HG03135 (cell line): ENCODE measurements at regions not wholly inside any gene's neighbourhood (a gene's known extent, or its start where the extent isn't known, plus 50 kb on each side); places are given as distances from the start of the nearest gene placed in this dataset.

Experiments used
- ATAC-seq: cut with Tn5 transposase; IDR thresholded peaks from one replicate; pipeline ENCODE4 v1.9.1; 2021; ENCODE audit warnings: mild to moderate bottlenecking, moderate library complexity; ENCODE audit not compliant: unreplicated experiment

DNA sequence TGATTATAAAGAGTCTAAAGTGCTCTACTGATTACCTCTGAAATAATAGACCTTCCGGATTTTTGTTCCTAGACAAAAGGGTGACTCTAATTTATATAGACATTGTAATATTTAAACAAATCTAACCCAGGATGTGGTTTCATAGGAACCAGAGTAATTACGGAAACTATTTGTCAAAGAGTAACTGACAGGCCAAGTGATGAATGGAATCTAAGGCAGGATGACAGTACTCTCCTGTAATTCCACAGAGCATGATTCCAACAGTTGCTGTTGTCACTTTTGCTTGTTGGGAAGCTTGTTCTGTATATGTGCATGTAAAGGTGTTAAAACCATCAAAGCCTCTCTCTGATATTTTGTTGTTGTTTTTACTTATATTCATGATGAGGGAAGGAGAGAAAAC, 1141.0 kb downstream of the IGSF11 start:
- ATAC-seq = no peak

DNA sequence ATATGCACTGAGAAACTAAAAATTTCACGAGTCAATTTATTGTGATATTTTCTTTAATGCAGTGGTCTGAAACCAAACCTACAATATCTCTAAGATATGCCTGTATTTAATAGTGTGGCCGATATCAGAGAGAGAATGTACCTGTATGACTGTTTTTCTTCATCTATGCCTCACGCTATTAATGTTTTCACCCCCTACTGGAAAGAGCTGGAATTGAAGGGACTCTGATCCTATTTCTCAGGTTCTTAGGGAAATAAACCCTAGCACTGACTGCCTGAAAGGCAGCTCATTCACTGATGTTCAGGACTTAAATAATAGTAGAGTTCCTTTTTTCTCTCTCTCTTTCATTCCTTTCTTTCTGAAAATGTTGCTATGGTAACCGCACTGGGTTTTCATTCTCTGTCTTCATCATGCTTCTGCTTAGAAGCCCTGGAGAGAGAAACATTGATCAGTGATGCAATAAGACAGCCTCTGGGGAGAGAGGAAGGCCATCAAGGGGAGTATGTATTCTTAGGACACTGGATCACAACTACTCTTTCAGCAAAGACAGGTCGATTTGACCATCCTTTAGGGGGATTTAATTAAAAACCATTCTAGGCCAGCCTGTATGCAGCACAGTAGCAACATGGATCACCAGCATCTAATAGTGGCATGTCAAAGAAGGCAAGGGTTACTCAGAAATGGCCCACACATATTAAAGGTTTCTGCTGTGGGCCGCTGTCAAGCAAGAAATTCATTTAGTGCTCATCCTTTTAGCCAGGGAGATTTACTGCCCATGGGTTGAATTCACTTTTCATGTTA, 1135.7 kb downstream of the IGSF11 start:
- no peak for ATAC-seq

DNA sequence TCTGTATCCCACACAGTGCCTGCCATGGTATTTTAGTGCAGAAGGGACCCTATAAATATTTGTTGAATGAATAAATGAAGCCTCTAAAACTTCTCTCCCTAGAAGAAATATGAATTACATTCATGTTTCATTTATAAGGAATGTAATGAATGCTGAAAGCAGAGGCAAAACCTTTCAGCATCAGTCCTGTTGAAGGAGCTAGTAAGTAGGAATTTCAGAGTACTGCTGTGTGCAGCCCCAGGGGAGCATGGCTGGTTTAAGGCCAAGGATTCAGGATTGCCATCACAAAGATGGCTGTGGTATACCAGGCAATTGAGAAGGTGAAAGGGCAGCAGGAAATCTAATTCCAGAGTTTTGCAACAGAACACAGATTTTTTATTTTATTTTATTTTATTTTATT, 1131.4 kb downstream of the IGSF11 start:
- no peak for ATAC-seq

DNA sequence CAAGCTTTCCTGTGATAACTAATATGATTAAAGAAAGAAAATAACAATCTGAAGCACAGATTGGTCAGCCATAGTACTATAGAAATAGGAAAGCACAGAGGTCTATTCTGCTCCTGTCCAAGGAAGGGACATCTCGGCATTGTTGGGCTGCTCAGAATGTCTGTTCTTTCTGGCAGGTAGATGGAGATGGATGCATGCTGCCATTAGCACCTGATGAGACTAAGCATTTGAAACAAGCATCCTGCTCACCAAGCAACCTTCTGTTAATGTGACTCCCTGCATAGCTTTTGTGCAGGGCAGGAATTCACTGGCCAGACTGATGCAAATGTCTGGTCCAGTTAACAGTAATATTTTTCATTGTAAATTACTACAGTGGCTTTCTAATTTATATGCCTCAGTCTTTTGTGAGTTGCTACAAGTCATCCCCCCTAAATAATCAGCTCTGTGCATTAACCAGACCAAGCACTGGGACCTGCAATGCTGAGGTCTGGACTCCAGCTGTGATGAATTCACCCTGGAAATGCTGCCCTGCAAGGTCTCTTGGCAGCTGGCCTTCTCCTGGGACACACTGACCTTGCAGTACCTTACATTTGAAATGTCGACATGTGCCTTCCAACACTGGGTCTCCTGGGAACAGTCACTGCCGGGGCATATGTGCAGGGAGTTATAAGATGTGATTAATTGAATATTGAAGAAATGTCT, 1123.7 kb downstream of the IGSF11 start:
- ATAC-seq = no peak

DNA sequence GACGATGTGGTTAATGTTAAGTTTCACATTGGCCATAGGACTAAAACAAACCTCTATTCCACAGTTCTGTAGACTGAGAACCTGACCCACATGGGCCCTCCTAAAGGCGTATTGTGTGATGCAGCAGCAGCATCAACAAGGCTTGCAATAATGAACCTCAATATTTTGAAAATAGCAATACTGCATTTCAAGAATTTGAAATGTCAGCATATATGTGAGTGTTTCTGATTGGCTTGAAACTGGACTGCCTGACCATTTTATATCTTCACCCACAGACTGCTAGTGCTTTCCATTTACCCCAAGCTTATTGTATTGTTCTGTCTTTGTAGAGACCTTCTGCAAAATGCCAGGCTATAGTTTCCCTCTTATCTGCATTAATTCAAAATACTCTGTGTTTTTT, 1122.3 kb downstream of the IGSF11 start:
- no peak for ATAC-seq

DNA sequence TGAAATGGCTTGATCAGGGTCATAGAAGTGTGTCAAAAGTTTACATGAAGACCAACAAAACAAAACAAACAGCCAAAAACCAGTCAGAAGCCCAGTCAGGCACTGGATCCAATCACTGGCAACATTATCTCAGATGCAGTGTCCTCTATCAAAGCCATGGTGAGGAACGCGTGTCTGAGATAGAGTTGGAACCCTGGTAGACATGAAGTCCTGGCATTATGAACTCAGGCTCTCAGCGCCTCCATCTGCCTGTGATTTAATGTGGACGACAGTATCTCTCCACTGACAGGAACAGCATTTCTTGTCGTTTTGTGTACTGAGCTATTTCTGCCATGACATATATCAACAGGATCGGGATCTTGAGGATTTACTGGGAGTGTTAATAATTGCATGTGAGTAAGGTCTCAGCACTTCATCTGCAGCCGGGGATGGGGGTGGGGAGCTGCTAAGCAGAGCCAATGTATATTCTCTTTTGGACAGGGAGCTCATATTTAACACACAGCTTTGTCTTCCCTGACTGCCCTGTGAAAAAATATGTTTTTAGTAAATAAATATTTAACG, 1120.0 kb downstream of the IGSF11 start:
- ATAC-seq = no peak

DNA sequence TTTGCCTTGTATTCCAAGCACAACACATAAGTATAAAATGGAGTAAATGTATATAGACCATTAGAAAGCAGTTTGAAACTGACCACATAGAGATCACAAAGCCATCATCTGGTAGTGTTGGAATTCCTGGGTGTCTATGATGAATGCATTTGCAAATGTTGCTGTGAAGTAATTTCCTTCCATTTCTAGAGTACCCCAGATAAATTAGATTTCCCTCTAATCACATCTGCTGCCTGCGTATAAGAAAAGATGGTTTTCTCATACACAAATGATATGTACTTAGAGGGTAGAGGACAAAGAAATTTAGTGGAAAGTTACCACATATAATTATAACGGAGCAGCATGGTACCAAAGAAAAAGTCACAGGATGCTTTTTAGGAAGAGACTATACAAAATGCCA, 1117.8 kb downstream of the IGSF11 start:
- no peak for ATAC-seq

DNA sequence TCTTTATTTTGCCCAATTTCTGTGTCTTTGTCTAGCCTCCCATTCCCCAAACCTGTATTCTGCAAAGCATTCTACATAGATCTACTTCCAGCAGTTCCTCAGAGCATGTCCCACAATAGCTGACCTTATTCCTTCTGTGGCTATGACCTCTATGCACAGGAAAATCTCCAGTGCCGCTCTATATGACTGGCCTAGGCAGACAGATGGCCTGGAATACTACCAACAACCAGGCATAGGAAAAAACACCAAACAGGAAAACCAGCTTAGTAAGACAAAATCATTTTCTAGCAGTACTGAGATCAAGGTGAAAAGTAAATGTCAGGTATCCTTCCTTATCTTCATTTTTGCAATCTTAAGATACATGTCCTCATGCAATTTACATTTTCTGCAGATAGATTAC, 1115.0 kb downstream of the IGSF11 start:
- ATAC-seq = no peak

DNA sequence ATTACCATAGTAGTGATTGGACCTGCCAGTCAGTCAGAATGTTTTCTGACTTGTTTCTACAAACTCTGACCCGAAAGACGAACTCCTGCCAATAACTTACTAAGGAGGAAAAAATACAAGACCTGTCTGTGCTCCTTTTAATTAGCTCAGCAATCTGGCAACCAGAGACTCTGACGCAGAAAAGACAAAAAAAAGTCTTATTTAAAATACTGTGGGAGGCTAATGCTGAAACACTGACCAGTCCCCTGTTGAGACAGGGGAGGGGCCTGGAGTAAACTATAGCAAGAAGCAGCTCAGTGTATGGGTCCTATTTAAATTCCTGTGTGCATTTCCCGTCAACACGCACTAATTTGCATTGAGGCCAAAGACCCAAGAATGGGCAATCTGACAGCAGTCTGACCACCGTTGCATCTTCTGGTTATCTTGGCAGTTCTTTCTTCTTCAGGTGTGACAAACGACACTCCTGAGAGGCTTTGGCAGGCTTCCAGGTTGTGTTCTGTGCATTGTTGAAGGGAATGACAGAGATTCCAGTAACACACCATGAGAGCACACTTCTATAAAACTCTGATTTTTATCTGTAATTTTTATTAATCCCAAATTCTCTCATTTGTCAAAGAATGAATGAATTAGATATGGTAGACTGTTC, 1114.3 kb downstream of the IGSF11 start:
- no peak for ATAC-seq

DNA sequence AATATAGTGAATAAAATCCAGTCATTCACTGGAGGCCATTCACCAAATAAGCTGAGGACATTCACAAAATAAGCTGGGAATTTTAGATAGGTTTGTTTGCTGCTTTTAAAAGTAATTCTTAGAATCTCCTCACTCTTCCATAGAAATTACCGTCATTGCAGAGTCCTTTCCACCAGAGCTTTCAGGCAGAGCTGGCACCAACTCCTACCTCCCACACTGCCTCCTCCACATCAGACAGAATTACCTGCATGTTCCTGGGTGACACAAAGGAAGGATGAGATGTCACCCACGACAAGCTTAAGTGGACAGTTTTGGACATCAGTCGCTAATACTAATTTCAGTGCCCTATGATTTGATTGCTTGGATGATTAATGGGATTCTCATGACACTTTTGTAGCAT, 1113.2 kb downstream of the IGSF11 start:
- no peak for ATAC-seq

DNA sequence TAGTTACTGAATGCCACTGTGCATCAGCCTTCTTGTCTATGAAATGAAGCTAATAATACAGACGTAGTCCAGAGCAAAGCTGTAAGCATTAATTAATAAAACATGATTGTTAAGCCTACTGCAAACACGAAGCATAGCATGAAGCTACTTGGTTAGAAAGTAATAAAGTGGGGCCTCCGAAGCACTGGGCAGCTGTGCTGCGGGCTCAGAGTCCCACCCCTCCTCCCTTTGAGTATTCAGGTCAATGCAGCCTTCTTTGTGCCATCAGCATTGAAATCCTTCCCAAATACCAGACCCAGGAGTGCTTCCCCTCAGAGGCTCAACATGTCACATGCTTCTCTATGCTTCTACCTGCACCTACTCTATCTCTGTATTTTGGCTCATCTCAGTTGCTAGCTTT, 1112.6 kb downstream of the IGSF11 start:
- no peak for ATAC-seq

DNA sequence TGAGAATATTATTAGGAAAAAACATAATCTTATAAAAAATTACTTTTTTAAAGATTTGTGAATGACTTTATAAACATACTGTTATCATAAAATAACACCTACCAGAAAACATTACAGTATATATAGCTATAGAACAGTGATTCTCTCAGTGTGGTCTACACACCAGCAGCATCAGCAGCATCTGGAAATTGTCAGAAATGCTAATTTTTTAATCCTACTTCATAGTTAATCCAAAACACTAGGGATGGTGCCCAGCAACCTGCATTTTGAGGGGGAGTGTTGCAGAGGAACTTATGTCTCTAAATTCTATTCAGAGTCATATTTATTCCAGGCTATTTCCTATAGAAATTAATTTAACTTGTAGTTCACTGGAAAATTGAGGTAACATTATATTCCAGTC, 1107.8 kb downstream of the IGSF11 start:
- no peak for ATAC-seq

DNA sequence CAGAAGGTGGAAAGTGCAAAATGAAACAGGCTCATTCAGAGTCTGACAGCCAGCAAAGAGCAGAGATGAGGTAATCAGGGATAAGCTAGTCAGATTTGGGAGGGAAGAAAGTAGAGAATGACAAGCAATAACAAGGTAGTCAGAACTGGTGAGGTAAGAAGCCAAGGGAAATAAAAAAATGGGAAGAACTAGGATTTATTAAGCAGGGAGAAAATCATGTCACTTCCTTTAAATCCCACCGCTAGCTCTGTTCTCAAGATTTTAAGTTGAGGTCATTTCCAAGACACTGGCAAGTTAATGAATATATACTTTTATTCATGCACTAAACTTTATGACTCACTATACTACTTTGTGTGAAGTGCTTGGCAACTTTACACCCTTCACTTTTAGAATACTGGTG, 1106.8 kb downstream of the IGSF11 start:
- ATAC-seq = no peak

DNA sequence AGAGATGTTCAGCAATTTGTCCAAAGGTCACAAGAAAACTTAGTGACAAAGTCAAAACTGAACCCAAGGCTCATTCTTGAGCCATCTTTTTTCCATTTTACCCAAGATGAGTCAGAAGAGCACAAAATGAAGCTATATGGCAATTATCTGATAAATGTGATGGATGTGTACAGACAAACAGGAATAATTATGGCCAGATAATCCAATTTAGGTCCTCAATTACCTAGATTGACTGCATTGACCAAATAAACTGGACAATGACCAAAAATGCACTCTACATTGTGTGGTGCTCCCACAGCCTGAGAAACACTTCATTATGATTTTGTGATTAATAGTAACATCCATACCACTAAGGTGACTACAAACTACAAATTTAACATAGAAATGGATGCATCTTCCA, 1105.8 kb downstream of the IGSF11 start:
- ATAC-seq = no peak

DNA sequence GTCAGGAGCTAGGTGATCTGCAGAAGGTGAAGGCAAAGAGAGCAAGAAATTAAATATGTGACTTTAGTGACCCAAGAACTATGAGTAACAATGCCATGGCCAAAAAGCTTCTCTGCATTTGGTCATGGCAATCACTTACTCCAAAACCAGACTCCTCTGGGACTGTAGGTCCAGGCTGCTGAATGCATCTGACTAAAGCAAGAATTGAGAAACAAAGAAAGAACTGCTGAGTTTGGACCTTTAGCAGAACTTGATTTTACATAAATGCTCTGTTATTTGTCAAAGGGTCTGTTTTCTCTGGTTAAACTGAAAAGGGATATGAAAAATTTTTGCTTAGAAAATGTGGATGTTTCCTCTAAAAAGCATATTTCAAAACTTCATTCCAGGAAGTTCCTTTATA, 1102.2 kb downstream of the IGSF11 start:
- ATAC-seq = no peak

DNA sequence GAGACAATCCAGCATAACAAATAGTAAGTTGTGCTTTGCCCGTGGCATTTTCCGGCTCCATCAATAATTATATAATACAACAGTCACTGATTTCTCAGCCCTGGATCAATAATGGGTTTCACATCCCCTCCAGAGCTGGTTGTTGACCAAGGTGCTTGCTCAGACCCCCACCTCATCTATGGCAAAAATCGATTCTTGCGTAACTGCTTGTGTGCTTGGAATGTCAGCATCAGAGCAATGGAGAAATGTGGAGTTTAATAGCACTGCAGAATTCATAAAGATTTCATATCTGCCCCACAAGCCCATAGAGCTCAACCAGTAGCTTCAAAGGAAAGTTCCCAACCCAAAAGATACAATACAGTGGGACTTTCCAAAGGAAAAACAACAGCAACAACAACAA, 1098.5 kb downstream of the IGSF11 start:
- no peak for ATAC-seq

DNA sequence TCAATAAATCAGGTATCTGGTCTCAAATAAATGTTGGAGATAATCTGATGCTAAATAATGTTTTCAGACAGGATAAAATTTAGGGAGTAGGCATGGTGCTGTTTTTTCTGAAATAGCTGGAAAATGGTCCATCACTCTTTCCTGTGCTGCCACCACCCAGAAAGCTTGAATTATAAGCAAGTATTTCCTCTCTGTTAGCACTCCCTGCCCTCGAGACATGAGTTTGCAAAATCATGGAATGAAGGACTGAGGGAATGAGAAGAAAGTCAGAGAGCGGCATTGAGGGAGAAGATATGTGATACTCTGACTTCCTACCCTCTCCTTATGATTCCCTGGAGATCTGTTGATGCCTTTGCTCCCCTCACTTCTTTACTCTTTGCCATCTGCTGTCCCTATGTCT, 1095.7 kb downstream of the IGSF11 start:
- ATAC-seq = no peak

DNA sequence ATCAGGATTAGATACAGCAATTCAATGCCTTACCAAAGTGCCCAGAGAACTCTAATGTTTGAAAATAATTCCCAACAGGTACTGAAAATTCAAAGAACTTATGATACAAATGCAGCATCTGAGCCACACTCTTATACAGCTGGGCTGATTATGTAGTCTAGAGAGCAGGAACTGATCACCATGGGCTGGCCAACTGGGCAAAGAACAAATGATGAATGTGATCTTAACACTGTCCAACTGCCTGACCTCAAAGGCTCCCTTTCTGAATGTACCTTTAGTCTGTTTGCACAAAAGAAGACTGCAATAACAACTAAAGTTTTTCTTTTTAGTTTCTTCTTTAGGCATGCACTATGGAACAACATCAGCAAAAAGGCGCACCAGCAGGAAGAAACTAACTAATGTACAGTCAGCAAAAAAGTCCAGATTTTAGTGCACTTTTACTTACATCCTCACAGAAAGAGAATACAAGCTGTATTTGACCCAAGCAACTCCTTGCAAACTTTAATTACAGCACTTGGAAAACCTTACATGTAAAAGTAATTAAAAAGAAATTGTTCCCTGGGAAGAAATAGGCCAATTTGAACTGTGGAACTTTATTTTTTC, 1095.1 kb downstream of the IGSF11 start:
- no peak for ATAC-seq

DNA sequence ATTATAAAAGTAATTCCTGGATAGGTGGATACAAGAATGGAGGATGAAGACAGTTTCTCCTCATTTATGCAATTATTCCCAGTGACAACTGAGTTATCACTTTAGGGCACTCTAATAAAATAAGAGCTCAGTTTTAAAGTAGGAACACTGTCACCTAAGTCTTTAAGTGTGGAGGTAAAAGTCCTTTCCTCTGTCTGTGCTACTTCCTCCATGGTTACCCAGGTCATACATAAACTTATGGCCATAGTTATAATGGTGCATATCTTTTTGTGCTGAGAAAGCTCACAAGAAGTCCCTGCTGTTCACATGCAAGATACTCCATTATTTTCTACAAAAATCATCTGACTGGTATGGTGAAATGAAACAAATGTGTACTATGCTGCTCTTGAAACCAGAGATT, 1093.6 kb downstream of the IGSF11 start:
- no peak for ATAC-seq

DNA sequence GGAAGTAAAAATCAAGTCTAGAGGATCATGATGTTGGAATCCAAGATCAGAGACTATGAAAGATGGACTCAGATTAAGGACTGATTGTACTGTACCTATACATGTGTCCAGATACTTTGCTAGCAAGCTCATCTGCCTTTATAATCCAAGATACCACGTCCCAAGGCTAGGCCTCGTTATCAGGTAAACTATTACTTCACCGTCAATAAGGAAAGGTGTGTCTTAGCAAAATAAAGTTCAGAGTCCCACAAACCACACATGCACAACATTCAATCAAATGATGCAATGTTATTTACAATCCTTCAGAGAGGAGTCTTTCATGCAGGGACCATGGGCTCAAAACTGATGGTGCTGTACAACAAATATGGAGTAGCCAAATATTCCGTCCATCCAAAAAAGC, 1092.9 kb downstream of the IGSF11 start:
- no peak for ATAC-seq

DNA sequence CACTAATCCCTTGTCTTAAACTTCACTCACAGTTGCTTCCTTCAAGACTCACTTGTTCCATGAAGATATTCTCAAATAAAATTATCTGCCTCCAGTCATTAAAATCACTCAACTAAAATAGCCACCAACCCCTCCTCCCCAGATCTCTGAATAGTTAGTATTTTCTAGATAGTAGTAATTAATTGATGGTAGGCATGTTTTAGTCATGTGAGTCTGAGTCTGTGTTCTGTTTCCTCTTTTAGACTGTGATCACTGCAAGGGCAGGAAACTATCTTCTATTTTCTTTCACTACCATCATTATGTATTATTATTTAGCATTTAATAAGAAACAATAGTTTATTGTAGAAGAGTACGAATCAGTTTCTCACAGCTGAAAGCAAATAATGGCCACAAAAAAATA, 1080.5 kb downstream of the IGSF11 start:
- ATAC-seq = no peak
